HG03135 (cell line): ENCODE measurements at regions not wholly inside any gene's neighbourhood (a gene's known extent, or its start where the extent isn't known, plus 50 kb on each side); places are given as distances from the start of the nearest gene placed in this dataset.
"Not testable (repeated sequence)": the region's sequence is repeated elsewhere in the genome, so short reads cannot be mapped to it uniquely, and the experiment has no call there.

Experiments
- ATAC-seq: cut with Tn5 transposase; IDR thresholded peaks from one replicate; pipeline ENCODE4 v1.9.1; 2021; ENCODE audit warnings: mild to moderate bottlenecking, moderate library complexity; ENCODE audit not compliant: unreplicated experiment

DNA sequence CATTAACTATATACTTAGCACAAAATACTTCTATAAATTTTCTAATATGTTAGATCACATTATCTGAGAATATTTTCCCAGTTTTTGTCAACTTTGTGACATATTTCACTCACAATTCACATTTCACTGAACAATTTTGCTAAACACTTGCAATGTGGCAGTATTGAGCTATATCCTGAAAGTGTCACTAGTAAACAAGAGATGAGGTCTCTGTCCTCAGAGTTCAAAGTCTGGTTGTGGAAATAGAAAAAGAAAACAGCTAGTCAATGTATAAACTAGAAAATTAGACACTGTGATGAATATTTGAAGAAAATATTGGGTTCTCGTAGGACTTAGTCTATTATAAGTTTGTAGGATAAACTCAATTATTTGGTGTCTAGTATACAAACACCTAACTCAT lies 87.4 kb upstream of the CHORDC1 start:
- ATAC-seq = no peak

DNA sequence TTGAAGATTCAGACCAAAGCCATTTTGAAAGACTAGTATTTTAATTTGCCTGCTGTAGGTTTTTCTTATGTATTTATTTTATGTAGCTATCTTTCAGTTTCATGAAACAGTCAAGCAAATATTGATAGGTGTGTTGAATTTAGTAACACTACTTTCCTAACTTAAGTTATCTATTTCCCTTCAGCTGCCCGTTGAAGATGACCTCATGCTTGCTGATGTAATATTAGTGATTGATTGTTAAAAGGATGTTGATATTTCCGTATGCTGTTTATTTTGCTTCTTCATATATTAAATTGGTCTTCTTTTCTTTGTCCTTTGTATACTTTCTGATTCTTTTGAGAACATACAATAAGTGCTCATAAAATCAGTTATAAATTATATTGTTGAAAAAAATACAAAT lies 86.8 kb upstream of the CHORDC1 start:
- ATAC-seq = no peak

DNA sequence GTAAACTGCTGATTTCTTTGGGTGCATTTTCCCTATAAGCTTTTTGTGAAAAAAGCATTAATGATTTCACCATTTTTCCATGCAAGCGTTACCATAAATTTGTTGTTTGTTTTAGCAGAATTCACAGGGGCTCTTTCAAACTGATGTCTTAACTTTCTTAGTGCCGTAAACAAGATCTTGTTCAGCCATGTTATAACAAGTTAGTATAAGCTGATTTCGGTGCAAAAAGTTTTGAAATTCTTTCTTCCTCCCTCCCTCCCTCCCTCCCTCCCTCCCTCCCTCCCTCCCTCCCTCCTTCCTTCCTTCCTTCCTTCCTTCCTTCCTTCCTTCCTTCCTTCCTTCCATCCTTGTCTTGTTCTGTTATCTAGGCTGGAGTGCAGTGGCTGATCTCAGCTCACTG lies 71.7 kb upstream of the CHORDC1 start:
- ATAC-seq = no peak

DNA sequence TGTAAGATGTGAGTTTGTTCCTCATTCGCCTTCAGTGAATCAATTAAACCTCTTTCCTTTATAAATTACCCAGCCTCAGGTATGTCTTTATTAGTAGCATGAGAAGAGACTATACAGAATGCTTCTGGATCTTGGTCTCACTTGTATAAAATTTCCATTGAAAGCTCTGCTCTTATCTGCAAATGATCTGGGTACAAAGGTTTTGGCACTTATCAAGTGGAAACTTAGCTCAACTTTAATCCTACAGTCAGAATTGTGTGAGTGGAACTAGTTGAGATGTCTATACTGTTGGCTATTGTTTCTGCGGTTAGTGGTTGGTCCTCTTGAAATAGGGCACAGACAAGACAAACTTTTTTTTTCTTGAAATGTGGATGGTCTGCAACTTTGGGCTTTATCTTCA lies 71.2 kb upstream of the CHORDC1 start:
- ATAC-seq = no peak

DNA sequence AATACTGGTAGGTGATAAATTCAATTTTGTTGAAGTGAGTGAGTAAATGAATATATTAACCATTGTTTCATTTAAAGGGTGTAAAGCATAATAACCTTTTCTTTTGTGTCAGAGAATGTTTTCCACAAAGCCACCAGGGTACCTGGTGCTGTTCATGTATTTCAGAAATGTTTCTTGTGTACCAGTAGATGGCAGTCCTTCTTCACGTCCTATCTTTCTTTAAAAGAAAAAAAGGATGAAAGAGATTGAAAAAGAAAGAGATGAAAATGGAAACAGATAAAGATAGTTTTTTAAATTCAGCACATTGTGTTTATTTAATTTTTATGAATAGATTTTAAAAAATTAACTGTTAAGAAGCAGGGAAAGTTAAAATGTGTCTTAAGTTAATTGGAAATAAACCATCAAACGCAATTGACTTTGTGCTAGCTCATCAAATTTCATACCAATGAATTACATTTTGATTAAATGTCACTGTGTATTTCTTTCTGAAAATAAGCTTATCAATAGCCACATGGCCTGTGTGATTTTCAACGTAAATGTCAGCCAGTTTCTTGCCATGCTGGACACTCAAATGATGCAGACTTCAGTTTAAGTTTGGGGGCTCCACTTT lies 65.5 kb upstream of the CHORDC1 start:
- no peak for ATAC-seq

DNA sequence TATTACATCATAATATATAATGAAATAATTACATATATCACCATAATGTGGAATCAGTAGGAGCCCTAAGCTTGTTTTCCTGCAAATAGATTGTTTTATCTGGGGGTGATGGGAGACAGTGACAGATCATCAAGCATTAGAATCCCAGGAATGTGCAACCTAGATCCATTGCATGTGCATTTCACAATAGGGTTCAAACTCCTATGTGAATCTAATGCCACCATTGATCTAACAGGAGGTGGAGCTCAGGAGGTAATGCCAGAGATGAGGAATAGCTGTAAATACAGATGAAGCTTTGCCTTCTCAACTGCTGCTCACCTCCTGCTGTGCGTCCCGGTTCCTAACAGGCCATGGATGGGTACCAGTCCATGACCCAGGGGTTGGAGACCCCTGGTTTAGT lies 63.8 kb upstream of the CHORDC1 start:
- ATAC-seq = no peak

DNA sequence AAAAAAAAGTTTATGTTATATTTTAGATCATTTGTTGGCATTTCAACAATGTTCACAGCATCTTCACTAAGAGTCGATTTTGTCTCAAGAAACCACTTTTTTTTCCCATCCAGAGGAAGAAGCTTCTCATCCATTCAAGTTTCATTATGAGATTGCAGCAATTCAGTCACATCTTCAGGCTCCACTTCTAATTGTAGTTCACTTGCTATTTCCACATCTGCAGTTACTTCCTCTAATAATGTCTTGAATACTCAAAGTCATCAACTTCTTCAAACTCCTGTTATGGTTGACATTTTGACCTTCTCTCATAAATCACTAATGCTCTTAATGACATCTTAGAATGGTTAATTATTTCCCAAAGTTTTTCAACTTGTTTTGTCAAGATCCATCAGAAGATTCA lies 61.3 kb upstream of the CHORDC1 start:
- ATAC-seq = no peak

DNA sequence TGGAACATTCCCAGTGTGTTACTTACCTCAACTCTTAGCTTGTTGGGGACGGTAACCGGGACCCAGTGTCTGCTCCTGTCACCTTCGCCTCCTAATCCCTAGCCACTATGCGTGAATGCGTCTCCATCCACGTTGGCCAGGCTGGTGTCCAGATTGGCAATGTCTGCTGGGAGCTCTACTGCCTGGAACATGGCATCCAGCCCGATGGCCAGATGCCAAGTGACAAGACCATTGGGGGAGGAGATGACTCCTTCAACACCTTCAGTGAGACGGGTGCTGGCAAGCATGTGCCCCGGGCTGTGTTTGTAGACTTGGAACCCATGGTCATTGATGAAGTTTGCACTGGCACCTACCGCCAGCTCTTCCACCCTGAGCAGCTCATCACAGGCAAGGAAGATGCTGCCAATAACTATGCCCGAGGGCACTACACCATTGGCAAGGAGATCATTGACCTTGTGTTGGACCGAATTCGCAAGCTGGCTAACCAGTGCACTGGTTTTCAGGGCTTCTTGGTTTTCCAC lies 59.8 kb upstream of the CHORDC1 start:
- not testable (repeated sequence) for ATAC-seq

DNA sequence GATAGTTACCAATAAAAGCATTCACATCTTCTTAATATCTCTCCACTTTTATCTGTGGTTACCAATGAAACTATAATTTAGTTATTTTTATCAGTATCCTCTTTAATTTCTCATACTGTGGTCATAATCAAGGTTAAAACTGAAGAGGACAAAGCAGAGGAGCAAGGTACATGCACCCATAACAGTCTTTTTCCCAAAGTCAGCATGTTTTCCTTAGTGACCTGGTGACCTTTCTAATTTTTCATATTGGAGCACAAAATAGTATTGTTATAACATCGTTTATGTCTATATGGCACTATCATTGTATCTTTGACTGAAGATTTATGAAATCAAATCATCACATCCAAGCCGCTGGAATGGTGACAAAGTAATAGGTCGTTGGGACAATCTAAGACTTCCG lies 51.5 kb upstream of the CHORDC1 start:
- no peak for ATAC-seq
